ENCODE measurements at regions not wholly inside any gene's neighbourhood (a gene's known extent, or its start where the extent isn't known, plus 50 kb on each side); places are given as distances from the start of the nearest gene placed in this dataset.

DNA sequence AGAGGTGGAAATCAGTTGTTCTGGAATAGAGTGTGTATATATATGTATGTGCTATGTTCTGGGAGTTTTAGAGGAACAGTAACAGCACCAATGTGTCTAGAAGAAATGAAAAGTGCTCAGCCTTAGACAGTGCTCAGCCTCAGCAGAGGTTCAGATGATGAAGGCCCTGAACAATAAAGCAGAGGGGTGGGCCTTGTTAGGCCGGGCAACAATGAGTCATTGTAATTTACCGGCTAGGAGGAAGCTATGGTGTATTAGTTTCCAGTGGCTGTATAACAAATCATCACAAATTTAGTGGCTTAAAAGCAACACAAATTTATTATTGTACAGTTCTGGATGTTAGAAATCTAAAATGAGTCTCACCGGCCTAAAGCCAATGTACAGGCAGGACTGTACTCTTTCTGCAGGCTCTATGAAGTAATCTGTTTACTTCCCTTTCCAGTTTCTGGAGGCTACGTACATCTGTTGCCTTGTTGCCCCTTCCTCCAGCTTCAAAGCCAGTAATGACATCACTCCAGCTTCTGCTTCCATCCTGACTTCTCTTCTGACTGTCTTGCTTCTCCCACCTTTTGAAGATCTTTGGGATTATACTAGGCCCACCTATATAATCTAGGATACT, 84.6 kb downstream of the CH25H start:
- Histone ChIP-seq H3K4me1 (peaks cover 0 to 20% of the 10 kb centered on the region in 2 donors), H3K36me3 (no peaks in the 10 kb centered on the region), H3K27ac (peak overlapping the region; percentile 58 to 75), H3K9me3 (no peaks in the 10 kb centered on the region), H3K27me3 (no peaks in the 10 kb centered on the region), H3K4me3 (no peak overlapping the region)
- ATAC-seq (peak; percentile 75), DNase-seq (no peak)
- intact Hi-C loops (cut with DNase I): no loop called here
- TF ChIP-seq, protein P1, sequence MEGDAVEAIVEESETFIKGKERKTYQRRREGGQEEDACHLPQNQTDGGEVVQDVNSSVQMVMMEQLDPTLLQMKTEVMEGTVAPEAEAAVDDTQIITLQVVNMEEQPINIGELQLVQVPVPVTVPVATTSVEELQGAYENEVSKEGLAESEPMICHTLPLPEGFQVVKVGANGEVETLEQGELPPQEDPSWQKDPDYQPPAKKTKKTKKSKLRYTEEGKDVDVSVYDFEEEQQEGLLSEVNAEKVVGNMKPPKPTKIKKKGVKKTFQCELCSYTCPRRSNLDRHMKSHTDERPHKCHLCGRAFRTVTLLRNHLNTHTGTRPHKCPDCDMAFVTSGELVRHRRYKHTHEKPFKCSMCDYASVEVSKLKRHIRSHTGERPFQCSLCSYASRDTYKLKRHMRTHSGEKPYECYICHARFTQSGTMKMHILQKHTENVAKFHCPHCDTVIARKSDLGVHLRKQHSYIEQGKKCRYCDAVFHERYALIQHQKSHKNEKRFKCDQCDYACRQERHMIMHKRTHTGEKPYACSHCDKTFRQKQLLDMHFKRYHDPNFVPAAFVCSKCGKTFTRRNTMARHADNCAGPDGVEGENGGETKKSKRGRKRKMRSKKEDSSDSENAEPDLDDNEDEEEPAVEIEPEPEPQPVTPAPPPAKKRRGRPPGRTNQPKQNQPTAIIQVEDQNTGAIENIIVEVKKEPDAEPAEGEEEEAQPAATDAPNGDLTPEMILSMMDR (IDR thresholded peaks at IDR 0.05): no peak

DNA sequence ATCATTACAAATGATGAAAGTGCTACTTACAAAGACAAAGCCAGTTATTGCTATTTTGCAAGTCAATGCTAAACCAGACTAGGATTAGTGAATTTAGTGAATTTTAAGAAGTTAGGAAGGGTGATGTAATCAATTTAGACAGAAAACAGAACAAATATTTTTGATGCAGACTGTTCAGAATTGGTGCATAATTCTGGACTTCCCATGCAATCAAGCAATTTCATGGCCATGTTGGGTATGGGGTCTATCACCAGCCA, 85.4 kb downstream of the CH25H start:
- ATAC-seq: no peak
- no peaks in the 10 kb centered on the region for H3K36me3 ChIP-seq
- H3K27ac ChIP-seq: peak overlapping the region in 1 of 2 donors; percentile 75
- TF ChIP-seq, protein P1 (IDR thresholded peaks at IDR 0.05): no peak
- H3K4me1 ChIP-seq: peaks cover 0 to 23% of the 10 kb centered on the region in 2 donors
- no peak overlapping the region for H3K4me3 ChIP-seq
- no peaks in the 10 kb centered on the region for H3K27me3 ChIP-seq
- no peak for DNase-seq
- no peaks in the 10 kb centered on the region for H3K9me3 ChIP-seq
- intact Hi-C loops (cut with DNase I): no loop called here

DNA sequence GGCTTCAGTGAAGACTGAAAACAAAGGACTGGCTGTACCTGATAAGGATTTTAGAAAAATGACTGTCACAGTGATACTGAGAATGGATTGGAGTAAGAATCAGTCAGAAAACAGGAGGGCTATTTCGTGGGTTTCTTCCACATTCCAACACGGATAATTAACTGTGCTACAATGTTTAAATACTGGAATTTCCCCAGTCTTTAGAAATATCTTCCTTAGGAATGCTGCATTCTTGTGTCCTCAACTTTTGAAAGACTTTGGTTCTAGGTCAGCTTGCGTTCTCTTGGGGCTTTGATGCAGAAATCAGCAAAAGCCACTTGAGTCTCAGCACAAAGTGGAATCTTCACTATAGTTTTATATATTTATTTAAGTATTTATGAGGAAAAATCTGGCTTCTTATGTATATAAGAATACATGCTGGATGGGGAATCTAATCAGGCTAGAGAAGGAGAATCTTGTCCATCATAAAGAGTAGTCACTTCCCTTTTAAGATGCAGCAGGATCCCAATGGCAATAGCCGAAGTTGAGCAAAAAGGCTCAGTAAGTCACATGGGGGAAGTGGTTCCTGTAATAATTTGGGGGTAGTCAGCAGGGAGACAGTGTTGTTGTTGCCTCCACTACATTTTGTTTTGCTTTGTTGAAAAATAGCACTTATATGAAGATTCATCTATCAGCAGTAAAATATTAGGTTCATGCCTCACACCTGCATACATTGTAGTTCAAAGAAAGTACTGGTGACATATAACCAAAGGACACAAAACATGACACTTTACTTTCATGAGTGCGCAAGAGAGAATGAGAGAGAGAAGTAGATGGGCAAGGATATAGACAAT, 86.0 kb downstream of the CH25H start:
- no peak overlapping the region for H3K4me3 ChIP-seq
- H3K9me3 ChIP-seq: no peaks in the 10 kb centered on the region
- DNase-seq (no peak), ATAC-seq (no peak)
- peak overlapping the region in 1 of 2 donors; percentile 75 for H3K27ac ChIP-seq
- H3K4me1 ChIP-seq: peaks cover 4 to 27% of the 10 kb centered on the region in 2 donors
- intact Hi-C loops (cut with DNase I): no loop called here
- TF ChIP-seq, protein P1 (IDR thresholded peaks at IDR 0.05): no peak
- no peaks in the 10 kb centered on the region for H3K36me3 ChIP-seq
- H3K27me3 ChIP-seq: no peaks in the 10 kb centered on the region

DNA sequence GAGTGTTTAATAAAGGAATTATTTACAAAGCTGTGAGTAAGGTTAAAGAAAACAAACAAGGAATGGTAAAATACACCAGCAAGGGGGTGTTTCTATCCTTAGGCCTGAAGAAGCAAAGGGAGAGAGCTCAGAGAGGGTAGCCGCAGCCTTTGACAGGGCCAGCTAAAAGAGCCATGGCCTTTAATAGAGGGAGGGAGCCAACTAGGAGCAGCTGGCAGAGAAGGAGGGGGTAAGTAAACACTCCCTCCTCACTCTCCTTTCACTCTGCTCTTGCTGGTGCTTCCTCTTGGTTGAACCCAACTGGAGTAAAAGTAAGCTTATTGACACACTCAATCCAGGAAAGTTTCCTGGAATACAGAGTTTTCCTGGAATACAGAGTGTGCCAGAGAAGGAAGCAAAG, 87.5 kb downstream of the CH25H start:
- H3K27me3 ChIP-seq: no peaks in the 10 kb centered on the region
- DNase-seq (no peak), ATAC-seq (no peak)
- TF ChIP-seq, protein P1 (IDR thresholded peaks at IDR 0.05): no peak
- H3K27ac ChIP-seq: no peak overlapping the region
- intact Hi-C loops (cut with DNase I): no loop called here
- peaks cover 4 to 27% of the 10 kb centered on the region in 2 donors for H3K4me1 ChIP-seq
- H3K4me3 ChIP-seq: no peak overlapping the region
- H3K9me3 ChIP-seq: no peaks in the 10 kb centered on the region
- H3K36me3 ChIP-seq: no peaks in the 10 kb centered on the region

DNA sequence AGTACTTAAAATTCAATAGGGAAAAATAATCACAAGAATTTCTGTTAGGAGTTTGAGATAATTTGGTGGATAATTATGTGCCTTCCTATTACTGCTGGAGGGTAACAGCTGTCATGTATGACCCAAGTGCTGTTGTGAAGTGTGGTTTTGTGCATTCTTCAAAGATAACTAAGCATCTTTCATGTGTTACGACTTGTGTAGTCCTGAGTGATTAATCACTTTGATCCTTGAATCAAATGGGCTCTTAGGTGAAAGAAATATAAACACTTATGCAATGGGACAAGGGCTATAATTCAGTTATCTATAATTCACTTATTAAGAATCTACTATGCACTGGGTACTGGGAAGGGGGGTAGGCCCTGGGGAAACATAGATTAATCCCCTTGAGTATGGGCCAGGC, 89.0 kb downstream of the CH25H start:
- peaks cover 4 to 26% of the 10 kb centered on the region in 2 donors for H3K4me1 ChIP-seq
- DNase-seq: no peak
- ATAC-seq: no peak
- no peak overlapping the region for H3K27ac ChIP-seq
- no peaks in the 10 kb centered on the region for H3K27me3 ChIP-seq
- intact Hi-C loops (cut with DNase I): no loop called here
- no peaks in the 10 kb centered on the region for H3K9me3 ChIP-seq
- no peaks in the 10 kb centered on the region for H3K36me3 ChIP-seq
- TF ChIP-seq, protein P1 (IDR thresholded peaks at IDR 0.05): no peak
- no peak overlapping the region for H3K4me3 ChIP-seq

Measured in left lung (tissue), 4 donors.